Loucy (cell line): ENCODE measurements at regions not wholly inside any gene's neighbourhood (a gene's known extent, or its start where the extent isn't known, plus 50 kb on each side); places are given as distances from the start of the nearest gene placed in this dataset.

ENCODE experiments used
- CTCF ChIP-seq: fragments of 200-600 bp; sonication (generic); conservative IDR thresholded peaks from 2 replicates; pipeline ENCODE4 v1.5.1; 2014; ENCODE audit warnings: mild to moderate bottlenecking, antibody characterized with exemption, low read length
- EZH2phosphoT487 ChIP-seq: fragments of 200-600 bp; IDR thresholded peaks from 2 replicates; pipeline ENCODE4 v1.6.1; 2018; ENCODE audit warnings: antibody characterized with exemption, mild to moderate bottlenecking, moderate library complexity, borderline replicate concordance

- TF ChIP-seq CTCF (no peak), EZH2phosphoT487 (no peak)
These were observed 137.1 kb upstream of the KCNG1 start for GRCh38 chr20:51159981-51160380.
